ENCODE measurements at regions not wholly inside any gene's neighbourhood (a gene's known extent, or its start where the extent isn't known, plus 50 kb on each side); places are given as distances from the start of the nearest gene placed in this dataset.

DNA sequence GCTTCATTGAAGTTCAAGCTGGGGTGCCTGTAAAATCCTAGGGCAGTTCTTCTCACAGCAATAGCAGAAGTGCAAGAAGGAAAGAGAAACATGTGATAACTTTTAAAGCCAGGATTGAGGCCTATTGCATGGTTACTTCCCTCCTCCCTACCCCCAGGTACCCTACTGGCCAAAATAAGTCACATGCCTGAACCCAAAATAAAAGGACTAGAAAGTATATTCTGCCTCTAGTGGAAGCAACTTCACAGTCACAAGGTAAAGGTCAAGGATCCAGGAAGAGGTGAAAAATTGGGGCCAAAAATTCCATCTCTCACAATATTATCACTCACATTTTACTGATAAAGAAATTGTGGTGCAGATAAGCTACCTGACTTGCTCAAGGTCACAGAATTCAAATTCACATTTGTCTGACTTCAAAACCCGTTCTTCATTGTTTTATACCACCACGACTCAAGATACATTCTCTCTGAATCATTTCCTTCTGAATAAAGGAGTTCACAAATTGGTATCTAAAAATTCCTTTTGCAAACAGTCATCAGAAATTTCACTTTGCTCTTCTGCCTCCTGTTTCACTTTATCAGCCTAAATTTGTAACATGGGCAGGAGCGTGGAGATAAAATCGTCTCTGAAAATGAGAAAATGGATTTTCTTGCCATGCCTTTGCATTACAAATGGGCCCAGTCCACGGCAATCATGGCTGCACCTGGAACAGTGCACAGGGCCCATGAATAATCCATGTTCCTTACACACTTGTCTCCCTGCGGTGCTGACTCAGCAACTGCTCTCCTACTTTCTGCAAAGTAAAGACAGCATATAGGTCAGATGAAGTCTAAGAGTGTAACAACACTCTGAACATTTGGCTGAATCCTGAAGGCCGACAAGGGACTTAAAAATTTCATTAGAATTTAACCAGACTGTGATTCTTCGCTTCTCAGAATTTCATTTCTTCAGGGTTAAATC lies 485.3 kb upstream of the NFIA start:
- TF ChIP-seq CTCF (IDR thresholded peaks at IDR 0.05), result no peak
- TF ChIP-seq POLR2AphosphoS5 (IDR thresholded peaks at IDR 0.05), result no peak
- TF ChIP-seq POLR2A (IDR thresholded peaks at IDR 0.05), result no peak

Data from suprapubic skin (tissue), 4 donors.